Loucy (cell line): ENCODE measurements at regions not wholly inside any gene's neighbourhood (a gene's known extent, or its start where the extent isn't known, plus 50 kb on each side); places are given as distances from the start of the nearest gene placed in this dataset.

ENCODE experiments used
- H2AFZ ChIP-seq: fragments of 200-600 bp; sonication (generic); 2 replicates; pipeline ENCODE4 v1.6.0; 2016; ENCODE audit warnings: antibody characterized with exemption, mild to moderate bottlenecking, low read length, moderate library complexity
- H3F3A ChIP-seq: fragments of 200-600 bp; 2 replicates; pipeline ENCODE4 v1.6.0; 2016; ENCODE audit warnings: antibody characterized with exemption, low read depth, mild to moderate bottlenecking
- H3K27me3 ChIP-seq: fragments of 200-600 bp; sonication (generic); 2 replicates; pipeline ENCODE4 v1.6.1; 2014; ENCODE audit warnings: low read length, mild to moderate bottlenecking; ENCODE audit not compliant: insufficient read depth, poor library complexity, severe bottlenecking
- H3K36me3 ChIP-seq: fragments of 200-600 bp; sonication (generic); 2 replicates; pipeline ENCODE4 v1.6.1; 2016; ENCODE audit warnings: low read length; ENCODE audit not compliant: insufficient read depth
- H3K4me1 ChIP-seq: fragments of 200-600 bp; sonication (generic); 2 replicates; pipeline ENCODE4 v1.5.1; 2014; ENCODE audit warnings: low read length, mild to moderate bottlenecking; ENCODE audit not compliant: insufficient read depth, poor library complexity, severe bottlenecking
- H3K4me2 ChIP-seq: fragments of 200-600 bp; sonication (generic); 2 replicates; pipeline ENCODE4 v1.6.0; 2014; ENCODE audit warnings: antibody characterized with exemption, low read length, low read depth, mild to moderate bottlenecking; ENCODE audit not compliant: poor library complexity, severe bottlenecking
- H3K4me3 ChIP-seq: fragments of 200-600 bp; sonication (generic); 2 replicates; pipeline ENCODE4 v1.5.1; 2014; ENCODE audit warnings: low read length, mild to moderate bottlenecking, mixed read lengths; ENCODE audit not compliant: poor library complexity, severe bottlenecking
- H3K79me2 ChIP-seq: fragments of 200-600 bp; sonication (generic); 2 replicates; pipeline ENCODE4 v1.6.1; 2014; ENCODE audit warnings: low read length; ENCODE audit not compliant: insufficient read depth
- H3K9ac ChIP-seq: fragments of 200-600 bp; sonication (generic); 2 replicates; pipeline ENCODE4 v1.6.0; 2014; ENCODE audit warnings: mild to moderate bottlenecking, low read depth, low read length, moderate library complexity; ENCODE audit not compliant: poor library complexity, severe bottlenecking
- H3K9me2 ChIP-seq: fragments of 200-600 bp; sonication (generic); replicated peaks from 2 replicates; pipeline ENCODE4 v1.6.1; 2016; ENCODE audit warnings: low read depth, low read length, mixed read lengths
- H3K9me3 ChIP-seq: fragments of 200-600 bp; sonication (generic); 2 replicates; pipeline ENCODE4 v1.6.1; 2014; ENCODE audit warnings: mild to moderate bottlenecking, antibody characterized with exemption, low read length, low read depth; ENCODE audit not compliant: insufficient read depth
- H4K20me1 ChIP-seq: fragments of 200-600 bp; sonication (generic); 2 replicates; pipeline ENCODE4 v1.6.0; 2014; ENCODE audit warnings: antibody characterized with exemption, low read length, mild to moderate bottlenecking; ENCODE audit not compliant: insufficient read depth, poor library complexity, severe bottlenecking
- EZH2phosphoT487 ChIP-seq: fragments of 200-600 bp; IDR thresholded peaks from 2 replicates; pipeline ENCODE4 v1.6.1; 2018; ENCODE audit warnings: antibody characterized with exemption, mild to moderate bottlenecking, moderate library complexity, borderline replicate concordance
- TF ChIP-seq, protein P1 (sequence below): fragments of 200-600 bp; sonication (generic); conservative IDR thresholded peaks from 2 replicates; pipeline ENCODE4 v1.5.1; 2014; ENCODE audit warnings: mild to moderate bottlenecking, antibody characterized with exemption, low read length

DNA sequence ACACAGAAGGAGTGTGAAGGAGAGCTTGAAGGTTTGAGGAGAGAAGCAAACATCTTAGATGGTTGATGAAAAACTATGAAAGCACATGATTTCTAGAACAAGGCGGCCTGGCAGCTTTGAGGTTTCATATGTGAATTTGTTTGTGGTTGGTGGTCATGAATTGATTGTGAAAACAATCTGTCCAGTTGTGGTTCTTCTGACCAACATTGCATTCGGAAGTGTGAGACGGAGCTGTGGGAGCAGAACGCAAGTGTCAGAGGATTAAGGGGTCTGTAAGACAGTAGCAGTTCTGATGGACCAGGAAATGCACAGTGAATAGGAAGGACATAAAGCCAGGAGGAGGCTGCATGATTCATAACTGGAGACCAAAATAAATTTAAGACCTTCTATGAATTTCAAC lies 594.6 kb downstream of the NXPH1 start:
- Histone ChIP-seq H3K4me2 (no peak overlapping the region), H4K20me1 (no peaks in the 10 kb centered on the region), H2AFZ (no peak overlapping the region), H3F3A (no peaks in the 10 kb centered on the region), H3K79me2 (no peaks in the 10 kb centered on the region), H3K27me3 (no peaks in the 10 kb centered on the region), H3K4me1 (no peaks in the 10 kb centered on the region), H3K9me2 (no peaks in the 10 kb centered on the region), H3K9ac (no peak overlapping the region), H3K4me3 (no peak overlapping the region), H3K9me3 (no peaks in the 10 kb centered on the region), H3K36me3 (no peaks in the 10 kb centered on the region)
- TF ChIP-seq, protein P1, sequence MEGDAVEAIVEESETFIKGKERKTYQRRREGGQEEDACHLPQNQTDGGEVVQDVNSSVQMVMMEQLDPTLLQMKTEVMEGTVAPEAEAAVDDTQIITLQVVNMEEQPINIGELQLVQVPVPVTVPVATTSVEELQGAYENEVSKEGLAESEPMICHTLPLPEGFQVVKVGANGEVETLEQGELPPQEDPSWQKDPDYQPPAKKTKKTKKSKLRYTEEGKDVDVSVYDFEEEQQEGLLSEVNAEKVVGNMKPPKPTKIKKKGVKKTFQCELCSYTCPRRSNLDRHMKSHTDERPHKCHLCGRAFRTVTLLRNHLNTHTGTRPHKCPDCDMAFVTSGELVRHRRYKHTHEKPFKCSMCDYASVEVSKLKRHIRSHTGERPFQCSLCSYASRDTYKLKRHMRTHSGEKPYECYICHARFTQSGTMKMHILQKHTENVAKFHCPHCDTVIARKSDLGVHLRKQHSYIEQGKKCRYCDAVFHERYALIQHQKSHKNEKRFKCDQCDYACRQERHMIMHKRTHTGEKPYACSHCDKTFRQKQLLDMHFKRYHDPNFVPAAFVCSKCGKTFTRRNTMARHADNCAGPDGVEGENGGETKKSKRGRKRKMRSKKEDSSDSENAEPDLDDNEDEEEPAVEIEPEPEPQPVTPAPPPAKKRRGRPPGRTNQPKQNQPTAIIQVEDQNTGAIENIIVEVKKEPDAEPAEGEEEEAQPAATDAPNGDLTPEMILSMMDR = no peak
- no peak for TF ChIP-seq EZH2phosphoT487

DNA sequence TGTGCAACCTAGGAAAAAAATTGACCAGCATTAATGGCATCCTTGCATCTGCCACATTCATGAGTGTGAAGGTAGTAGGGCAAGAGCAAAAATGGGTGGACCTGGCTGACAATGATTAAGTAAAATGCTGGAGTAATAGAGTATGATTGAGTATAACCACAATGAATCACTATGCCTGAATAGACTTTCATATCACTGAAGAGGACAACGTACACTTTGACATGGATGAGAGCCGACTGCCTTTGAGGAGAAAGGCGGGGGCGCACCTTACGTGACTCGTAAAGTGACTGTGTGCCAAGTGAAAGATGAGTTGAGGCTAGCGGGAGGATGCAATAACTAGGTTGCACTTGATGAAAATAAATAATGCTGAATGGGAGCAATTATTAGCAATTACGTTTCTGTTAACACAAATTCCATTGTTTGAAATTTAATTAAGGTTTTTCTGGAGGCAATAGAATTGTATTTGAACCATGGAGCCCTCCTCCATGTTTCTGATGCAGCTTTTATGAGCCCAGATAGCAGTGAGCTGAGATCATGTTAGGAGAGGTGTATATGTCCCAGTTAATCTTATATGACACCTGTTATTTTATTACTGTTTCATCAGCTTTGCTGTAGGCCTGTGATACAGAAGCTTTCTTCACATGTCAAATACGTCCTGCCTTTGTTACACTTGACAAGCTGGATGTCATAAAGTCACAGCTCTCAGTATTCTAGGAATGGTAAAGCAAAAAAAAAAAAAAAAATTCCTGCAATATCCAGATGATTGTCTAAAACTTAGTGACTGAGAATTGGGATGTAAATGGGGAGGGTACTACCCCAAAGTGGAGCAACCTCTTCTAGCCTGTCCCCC lies 596.5 kb downstream of the NXPH1 start:
- no peak overlapping the region for H3K4me3 ChIP-seq
- no peak for TF ChIP-seq EZH2phosphoT487
- TF ChIP-seq, protein P1 = no peak
- H2AFZ ChIP-seq = no peak overlapping the region
- H4K20me1 ChIP-seq = no peaks in the 10 kb centered on the region
- H3K79me2 ChIP-seq = no peaks in the 10 kb centered on the region
- no peak overlapping the region for H3K9ac ChIP-seq
- H3K36me3 ChIP-seq = no peaks in the 10 kb centered on the region
- H3K4me2 ChIP-seq = no peak overlapping the region
- no peaks in the 10 kb centered on the region for H3K27me3 ChIP-seq
- no peaks in the 10 kb centered on the region for H3F3A ChIP-seq
- no peaks in the 10 kb centered on the region for H3K9me3 ChIP-seq
- no peaks in the 10 kb centered on the region for H3K9me2 ChIP-seq
- H3K4me1 ChIP-seq = no peaks in the 10 kb centered on the region

DNA sequence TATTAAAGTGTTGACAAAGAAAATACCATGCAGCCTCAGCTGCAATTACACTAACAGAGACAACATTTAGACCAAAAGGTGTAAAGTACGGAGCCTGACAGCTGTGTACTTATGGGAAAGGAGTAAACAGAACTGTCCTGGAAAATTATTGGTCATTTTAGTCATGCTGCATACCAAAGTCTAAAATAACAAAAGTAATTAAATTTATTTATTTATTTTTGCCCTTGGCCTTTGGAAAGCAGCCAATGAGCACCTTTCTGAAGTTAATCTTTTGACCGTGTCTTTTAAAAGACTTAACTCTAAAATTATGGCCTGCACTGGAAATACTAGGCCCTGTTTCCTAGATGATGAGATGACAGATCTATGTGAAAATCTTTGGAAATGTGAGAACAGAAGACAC lies 597.6 kb downstream of the NXPH1 start:
- H3K36me3 ChIP-seq = no peaks in the 10 kb centered on the region
- no peaks in the 10 kb centered on the region for H3K79me2 ChIP-seq
- no peak overlapping the region for H3K4me3 ChIP-seq
- no peaks in the 10 kb centered on the region for H3F3A ChIP-seq
- no peaks in the 10 kb centered on the region for H3K4me1 ChIP-seq
- no peaks in the 10 kb centered on the region for H3K27me3 ChIP-seq
- TF ChIP-seq EZH2phosphoT487 = no peak
- TF ChIP-seq, protein P1 = no peak
- H3K9ac ChIP-seq = no peak overlapping the region
- H3K4me2 ChIP-seq = no peak overlapping the region
- no peaks in the 10 kb centered on the region for H3K9me2 ChIP-seq
- H3K9me3 ChIP-seq = no peaks in the 10 kb centered on the region
- no peak overlapping the region for H2AFZ ChIP-seq
- H4K20me1 ChIP-seq = no peaks in the 10 kb centered on the region
